ENCODE measurements at regions not wholly inside any gene's neighbourhood (a gene's known extent, or its start where the extent isn't known, plus 50 kb on each side); places are given as distances from the start of the nearest gene placed in this dataset.
A peak's percentile ranks its signal among the peaks of the same experiment; 100 is the strongest.

GRCh38 chr1:199112365-199112764 lies 473.5 kb downstream of the PTPRC start:
- no peak for TF ChIP-seq CTCF (IDR thresholded peaks at IDR 0.05; ENCODE audit: control extremely low read depth, extremely low read depth, low read depth, missing control alignments)
- CTCF ChIA-PET, result interaction anchor here (0.8 to 2.0 kb wide), 19 partner anchors 8 to 352 kb away, joined by 3 to 9 read pairs (median 4); no protein-coding TSS in a partner anchor
- POLR2A ChIA-PET, result no interaction called here
- DNase-seq (ENCODE audit: extremely low spot score), result no peak

- peak; percentile 54 for TF ChIP-seq CTCF (IDR thresholded peaks at IDR 0.05; ENCODE audit: control extremely low read depth, extremely low read depth, low read depth, missing control alignments)
- ChIA-PET POLR2A (no interaction called here), CTCF (interaction anchor here (0.8 to 2.0 kb wide), 23 partner anchors 8 to 352 kb away, joined by 3 to 9 read pairs (median 3); no protein-coding TSS in a partner anchor)
- DNase-seq (ENCODE audit: extremely low spot score), result peak; percentile 10
Measured at GRCh38 chr1:199113265-199113869, 474.5 kb downstream of the PTPRC start.

GRCh38 chr1:199116488-199116887 lies 477.6 kb downstream of the PTPRC start:
- CTCF ChIA-PET, result no interaction called here
- no peak for DNase-seq (ENCODE audit: extremely low spot score)
- POLR2A ChIA-PET, result no interaction called here
- TF ChIP-seq CTCF (IDR thresholded peaks at IDR 0.05; ENCODE audit: control extremely low read depth, extremely low read depth, low read depth, missing control alignments), result no peak

- TF ChIP-seq CTCF (IDR thresholded peaks at IDR 0.05; ENCODE audit: control extremely low read depth, extremely low read depth, low read depth, missing control alignments), result no peak
- CTCF ChIA-PET, result interaction anchor here (1.8 kb wide), 1 partner anchor 8 kb away, joined by 6 read pairs; no protein-coding TSS in a partner anchor
- no peak for DNase-seq (ENCODE audit: extremely low spot score)
- POLR2A ChIA-PET, result no interaction called here
Measured at GRCh38 chr1:199121047-199121446, 482.2 kb downstream of the PTPRC start.

GRCh38 chr1:199122085-199122484 lies 483.2 kb downstream of the PTPRC start:
- TF ChIP-seq CTCF (IDR thresholded peaks at IDR 0.05; ENCODE audit: control extremely low read depth, extremely low read depth, low read depth, missing control alignments), result no peak
- DNase-seq (ENCODE audit: extremely low spot score), result no peak
- ChIA-PET CTCF (interaction anchor here (1.5 to 1.8 kb wide), 2 partner anchors 9 to 24 kb away, joined by 4 to 6 read pairs; no protein-coding TSS in a partner anchor), POLR2A (no interaction called here)

- ChIA-PET CTCF (interaction anchor here (1.4 to 1.9 kb wide), 5 partner anchors 9 to 67 kb away, joined by 3 to 9 read pairs (median 4); no protein-coding TSS in a partner anchor), POLR2A (interaction anchor here (0.6 kb wide), 1 partner anchor 38 kb away, joined by 4 read pairs; no protein-coding TSS in a partner anchor)
- no peak for DNase-seq (ENCODE audit: extremely low spot score)
- no peak for TF ChIP-seq CTCF (IDR thresholded peaks at IDR 0.05; ENCODE audit: control extremely low read depth, extremely low read depth, low read depth, missing control alignments)
Measured at GRCh38 chr1:199122532-199123311, 483.9 kb downstream of the PTPRC start.
